ENCODE measurements at regions not wholly inside any gene's neighbourhood (a gene's known extent, or its start where the extent isn't known, plus 50 kb on each side); places are given as distances from the start of the nearest gene placed in this dataset.
"Not testable (repeated sequence)": the region's sequence is repeated elsewhere in the genome, so short reads cannot be mapped to it uniquely, and the experiment has no call there.

DNA sequence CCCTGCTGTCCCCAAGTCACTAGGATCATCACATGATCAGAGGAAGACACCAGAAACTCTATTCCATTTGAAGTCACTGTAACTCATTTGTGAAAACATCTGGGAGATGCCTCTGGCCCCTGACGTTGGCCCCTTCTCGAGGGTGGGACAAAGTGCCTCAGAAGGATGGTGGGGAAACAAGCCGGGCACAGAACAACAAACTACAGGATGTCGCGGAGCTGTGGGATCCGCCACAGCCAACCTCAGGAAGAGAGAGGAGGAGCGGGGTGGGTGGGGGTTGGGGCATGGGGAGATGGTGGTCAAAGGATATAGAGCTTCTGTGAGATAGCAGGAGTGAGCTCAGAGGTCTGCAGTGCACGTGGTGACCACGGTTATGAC is 265.6 kb upstream of the TCERG1L start:
- TF ChIP-seq, protein P1, sequence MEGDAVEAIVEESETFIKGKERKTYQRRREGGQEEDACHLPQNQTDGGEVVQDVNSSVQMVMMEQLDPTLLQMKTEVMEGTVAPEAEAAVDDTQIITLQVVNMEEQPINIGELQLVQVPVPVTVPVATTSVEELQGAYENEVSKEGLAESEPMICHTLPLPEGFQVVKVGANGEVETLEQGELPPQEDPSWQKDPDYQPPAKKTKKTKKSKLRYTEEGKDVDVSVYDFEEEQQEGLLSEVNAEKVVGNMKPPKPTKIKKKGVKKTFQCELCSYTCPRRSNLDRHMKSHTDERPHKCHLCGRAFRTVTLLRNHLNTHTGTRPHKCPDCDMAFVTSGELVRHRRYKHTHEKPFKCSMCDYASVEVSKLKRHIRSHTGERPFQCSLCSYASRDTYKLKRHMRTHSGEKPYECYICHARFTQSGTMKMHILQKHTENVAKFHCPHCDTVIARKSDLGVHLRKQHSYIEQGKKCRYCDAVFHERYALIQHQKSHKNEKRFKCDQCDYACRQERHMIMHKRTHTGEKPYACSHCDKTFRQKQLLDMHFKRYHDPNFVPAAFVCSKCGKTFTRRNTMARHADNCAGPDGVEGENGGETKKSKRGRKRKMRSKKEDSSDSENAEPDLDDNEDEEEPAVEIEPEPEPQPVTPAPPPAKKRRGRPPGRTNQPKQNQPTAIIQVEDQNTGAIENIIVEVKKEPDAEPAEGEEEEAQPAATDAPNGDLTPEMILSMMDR (conservative IDR thresholded peaks at IDR 0.05) = no peak

GRCh38 chr10:131577786-131578471 is 266.4 kb upstream of the TCERG1L start:
- TF ChIP-seq, protein P1 (conservative IDR thresholded peaks at IDR 0.05) = no peak
- no peak overlapping the region for H3K27ac ChIP-seq

More for the DNA sequence above, 265.6 kb upstream of the TCERG1L start:
- H3K27ac ChIP-seq = no peak overlapping the region

DNA sequence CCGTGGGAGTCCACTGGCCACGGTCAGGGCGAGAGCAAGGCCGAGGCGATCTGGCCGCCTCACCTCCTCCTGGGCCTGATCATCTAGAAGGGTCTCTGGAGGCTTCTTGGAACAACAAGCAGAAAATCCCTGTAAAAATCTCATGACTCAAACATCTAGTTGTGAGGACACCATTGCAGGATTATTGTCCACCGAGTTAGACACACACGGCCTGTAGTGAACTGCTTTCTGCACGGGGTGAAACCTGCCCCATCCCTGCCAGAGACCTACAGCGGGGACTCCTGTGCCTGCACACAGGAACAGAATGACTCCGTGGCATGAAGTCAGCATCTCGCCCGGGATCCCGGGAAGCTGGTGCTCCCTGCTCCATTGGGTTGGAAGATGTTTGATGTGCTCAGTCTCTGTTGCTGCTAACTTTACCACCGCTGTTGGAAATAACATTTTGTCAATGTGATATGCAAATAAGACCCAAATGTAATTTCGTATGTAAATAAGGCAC is 267.0 kb upstream of the TCERG1L start:
- H3K27ac ChIP-seq = no peak overlapping the region
- TF ChIP-seq, protein P1 (conservative IDR thresholded peaks at IDR 0.05) = no peak

- TF ChIP-seq, protein P1 (conservative IDR thresholded peaks at IDR 0.05) = no peak
- H3K27ac ChIP-seq = no peak overlapping the region
These were observed 267.9 kb upstream of the TCERG1L start for GRCh38 chr10:131579251-131580071.

DNA sequence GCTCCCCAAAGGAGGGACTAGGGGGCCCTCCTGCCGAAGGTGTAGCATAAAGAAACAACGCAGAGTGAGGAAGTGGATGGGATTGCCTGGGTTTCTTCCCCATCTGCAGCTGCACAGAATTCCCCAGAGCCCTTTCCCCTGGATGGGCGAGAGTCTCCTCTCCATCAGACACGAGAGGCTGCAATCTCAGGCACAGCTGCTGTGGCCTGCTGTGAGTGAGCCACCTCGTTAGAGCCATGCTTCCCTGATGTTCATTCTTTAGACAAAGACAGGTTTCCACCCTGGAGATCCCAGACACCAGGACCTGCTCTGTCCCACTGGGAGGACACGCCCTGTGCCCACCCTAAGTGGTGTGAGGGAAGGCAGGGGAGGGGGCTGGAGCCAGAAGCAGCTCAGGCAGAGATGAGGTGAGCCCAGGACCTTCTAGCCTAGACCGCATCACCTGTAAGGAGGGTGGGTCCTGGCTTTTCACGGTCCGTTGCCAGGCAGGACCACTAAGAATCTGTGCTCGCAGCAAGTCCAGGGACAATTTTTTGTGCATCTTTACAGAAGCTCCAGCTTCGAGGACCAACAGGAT is 268.6 kb upstream of the TCERG1L start:
- H3K27ac ChIP-seq = no peak overlapping the region
- TF ChIP-seq, protein P1 (conservative IDR thresholded peaks at IDR 0.05) = no peak

- TF ChIP-seq, protein P1 (conservative IDR thresholded peaks at IDR 0.05) = no peak
- H3K27ac ChIP-seq = no peak overlapping the region
These were observed 269.2 kb upstream of the TCERG1L start for GRCh38 chr10:131580674-131581073.

GRCh38 chr10:131581547-131581946 is 270.0 kb upstream of the TCERG1L start:
- not testable (repeated sequence) for H3K27ac ChIP-seq

Measured in VCaP (cell line).